DND-41 (cell line): ENCODE measurements at regions not wholly inside any gene's neighbourhood (a gene's known extent, or its start where the extent isn't known, plus 50 kb on each side); places are given as distances from the start of the nearest gene placed in this dataset.

Experiments
- ATAC-seq: fragments of 200-7000 bp; cut with Tn5 transposase; 3 replicates; pipeline ENCODE4 v1.9.1; 2021; ENCODE audit warnings: low read depth; ENCODE audit not compliant: insufficient read depth
- DNase-seq: peaks from one replicate; pipeline ENCODE4 v3.0.0-alpha.2; 2020
- H2AFZ ChIP-seq: 2 replicates; pipeline ENCODE4 v1.6.0; 2012; ENCODE audit warnings: low read depth, low read length
- H3K27ac ChIP-seq: 2 replicates; pipeline ENCODE4 v1.5.1; 2012; ENCODE audit warnings: low read length, inconsistent platforms
- H3K27me3 ChIP-seq: fragments of 200-600 bp; sonication (generic); 2 replicates; pipeline ENCODE4 v1.6.0; 2012; ENCODE audit warnings: low read length, mild to moderate bottlenecking, inconsistent platforms; ENCODE audit not compliant: insufficient read depth, poor library complexity
- H3K36me3 ChIP-seq: 2 replicates; pipeline ENCODE4 v1.5.1; 2012; ENCODE audit warnings: low read length, inconsistent platforms; ENCODE audit not compliant: insufficient read depth
- H3K4me1 ChIP-seq: 2 replicates; pipeline ENCODE4 v1.5.1; 2012; ENCODE audit warnings: mild to moderate bottlenecking, low read length; ENCODE audit not compliant: insufficient read depth
- H3K4me2 ChIP-seq: 2 replicates; pipeline ENCODE4 v1.6.0; 2012; ENCODE audit warnings: mild to moderate bottlenecking, moderate library complexity, low read length, inconsistent platforms; ENCODE audit not compliant: insufficient read depth
- H3K4me3 ChIP-seq, 2 experiments: fragments of 200-600 bp in 1 of 2; shearing (Covaris generic) in 1 of 2; 2 replicates each; pipeline ENCODE4 v1.5.1; 2012 to 2016; ENCODE audit warnings: inconsistent platforms in 2 of 2, low read length in 2 of 2, mild to moderate bottlenecking in 2 of 2, low read depth in 1 of 2, moderate library complexity in 1 of 2
- H3K79me2 ChIP-seq: 2 replicates; pipeline ENCODE4 v1.6.0; 2012; ENCODE audit warnings: low read length, inconsistent platforms; ENCODE audit not compliant: insufficient read depth
- H3K9ac ChIP-seq: 2 replicates; pipeline ENCODE4 v1.6.0; 2012; ENCODE audit warnings: low read depth, mild to moderate bottlenecking, inconsistent platforms, low read length, moderate library complexity
- H3K9me3 ChIP-seq: 2 replicates; pipeline ENCODE4 v1.5.1; 2012; ENCODE audit warnings: low read length, moderate library complexity, mild to moderate bottlenecking, inconsistent platforms; ENCODE audit not compliant: insufficient read depth, severe bottlenecking
- H4K20me1 ChIP-seq: 2 replicates; pipeline ENCODE4 v1.6.0; 2012; ENCODE audit warnings: low read length; ENCODE audit not compliant: insufficient read depth
- CTCF ChIP-seq: IDR thresholded peaks from 2 replicates; pipeline ENCODE4 v1.5.1; 2012; ENCODE audit warnings: borderline replicate concordance, low read length, moderate library complexity, mild to moderate bottlenecking; ENCODE audit not compliant: poor library complexity, severe bottlenecking; ENCODE audit errors: extremely low read depth
- EZH2 ChIP-seq: IDR thresholded peaks from 3 replicates; pipeline ENCODE4 v1.6.1; 2012; ENCODE audit warnings: borderline replicate concordance, low read depth, mild to moderate bottlenecking, moderate library complexity, low read length, inconsistent platforms; ENCODE audit not compliant: severe bottlenecking

GRCh38 chr10:10542477-10542876 lies 475.2 kb upstream of the CELF2 start:
- H3K4me2 ChIP-seq: no peak overlapping the region
- H3K27ac ChIP-seq: no peak overlapping the region
- H3K79me2 ChIP-seq: no peaks in the 10 kb centered on the region
- no peaks in the 10 kb centered on the region for H3K36me3 ChIP-seq
- H3K9ac ChIP-seq: no peak overlapping the region
- ATAC-seq (no peak), DNase-seq (no peak)
- H3K27me3 ChIP-seq: no peaks in the 10 kb centered on the region
- no peak for TF ChIP-seq EZH2
- TF ChIP-seq CTCF: no peak
- no peaks in the 10 kb centered on the region for H3K9me3 ChIP-seq
- no peak overlapping the region for H2AFZ ChIP-seq
- no peak overlapping the region for H3K4me3 ChIP-seq
- no peaks in the 10 kb centered on the region for H4K20me1 ChIP-seq
- H3K4me1 ChIP-seq: no peaks in the 10 kb centered on the region

- H3K4me3 ChIP-seq: no peak overlapping the region
- no peak for ATAC-seq
Measured at GRCh38 chr10:10544890-10545289, 472.8 kb upstream of the CELF2 start.

GRCh38 chr10:10545771-10546170 lies 471.9 kb upstream of the CELF2 start:
- H3K4me3 ChIP-seq: no peak overlapping the region
- H3K9me3 ChIP-seq: no peaks in the 10 kb centered on the region
- H3K9ac ChIP-seq: no peak overlapping the region
- H3K4me2 ChIP-seq: no peak overlapping the region
- H3K4me1 ChIP-seq: no peaks in the 10 kb centered on the region
- H3K27me3 ChIP-seq: no peaks in the 10 kb centered on the region
- no peaks in the 10 kb centered on the region for H3K79me2 ChIP-seq
- H3K36me3 ChIP-seq: no peaks in the 10 kb centered on the region
- no peak overlapping the region for H3K27ac ChIP-seq
- DNase-seq (no peak), ATAC-seq (no peak)
- no peak overlapping the region for H2AFZ ChIP-seq
- no peaks in the 10 kb centered on the region for H4K20me1 ChIP-seq
- TF ChIP-seq CTCF: no peak
- TF ChIP-seq EZH2: no peak

More at GRCh38 chr10:10544890-10545289, 472.8 kb upstream of the CELF2 start:
- Histone ChIP-seq H3K4me2 (no peak overlapping the region), H3K9me3 (no peaks in the 10 kb centered on the region), H2AFZ (no peak overlapping the region), H3K27me3 (no peaks in the 10 kb centered on the region), H3K79me2 (no peaks in the 10 kb centered on the region), H4K20me1 (no peaks in the 10 kb centered on the region), H3K36me3 (no peaks in the 10 kb centered on the region), H3K27ac (no peak overlapping the region), H3K9ac (no peak overlapping the region), H3K4me1 (no peaks in the 10 kb centered on the region)
- no peak for TF ChIP-seq EZH2
- TF ChIP-seq CTCF: no peak
- DNase-seq: no peak

DNA sequence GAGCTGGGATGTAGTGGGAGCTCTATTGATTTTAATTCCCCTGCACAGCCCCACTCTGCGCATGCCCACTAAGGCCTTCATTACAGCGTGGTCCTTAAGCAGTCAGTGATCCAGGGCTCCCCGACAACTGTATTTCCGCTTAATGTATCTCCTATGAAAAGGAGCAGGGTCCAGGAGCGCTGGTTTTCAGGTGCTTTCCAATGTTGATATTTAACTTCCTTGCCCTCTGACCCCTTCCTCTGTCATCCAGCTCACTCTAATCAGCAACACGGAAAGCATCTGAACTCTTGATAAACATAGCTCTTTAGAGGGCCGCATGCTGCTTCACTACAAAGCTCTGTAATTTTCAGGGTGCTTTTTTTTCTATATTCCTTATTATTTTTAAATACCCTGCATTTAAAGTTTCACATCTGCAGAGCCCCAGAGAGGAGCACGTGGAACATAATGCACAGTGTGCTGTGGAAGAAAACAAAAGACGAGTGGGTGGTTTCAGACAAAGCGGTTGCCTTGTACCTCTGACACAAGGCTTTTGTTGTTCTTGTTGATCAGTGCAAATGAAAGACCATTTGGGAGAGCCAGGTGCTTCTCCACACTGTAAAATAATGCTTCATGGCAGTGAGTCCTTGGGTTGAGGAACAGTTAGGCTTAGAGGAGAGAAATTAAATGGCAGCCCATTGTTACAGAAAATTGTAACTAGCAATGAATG lies 465.9 kb upstream of the CELF2 start:
- ATAC-seq (no peak), DNase-seq (no peak)
- H4K20me1 ChIP-seq: no peaks in the 10 kb centered on the region
- TF ChIP-seq EZH2: no peak
- no peak for TF ChIP-seq CTCF
- H3K4me2 ChIP-seq: no peak overlapping the region
- no peak overlapping the region for H2AFZ ChIP-seq
- H3K36me3 ChIP-seq: no peaks in the 10 kb centered on the region
- no peaks in the 10 kb centered on the region for H3K4me1 ChIP-seq
- no peak overlapping the region for H3K9ac ChIP-seq
- no peak overlapping the region for H3K4me3 ChIP-seq
- peaks cover 2% of the 10 kb centered on the region for H3K27me3 ChIP-seq
- no peak overlapping the region for H3K27ac ChIP-seq
- H3K79me2 ChIP-seq: no peaks in the 10 kb centered on the region
- H3K9me3 ChIP-seq: no peaks in the 10 kb centered on the region
